ENCODE measurements at regions not wholly inside any gene's neighbourhood (a gene's known extent, or its start where the extent isn't known, plus 50 kb on each side); places are given as distances from the start of the nearest gene placed in this dataset.

DNA sequence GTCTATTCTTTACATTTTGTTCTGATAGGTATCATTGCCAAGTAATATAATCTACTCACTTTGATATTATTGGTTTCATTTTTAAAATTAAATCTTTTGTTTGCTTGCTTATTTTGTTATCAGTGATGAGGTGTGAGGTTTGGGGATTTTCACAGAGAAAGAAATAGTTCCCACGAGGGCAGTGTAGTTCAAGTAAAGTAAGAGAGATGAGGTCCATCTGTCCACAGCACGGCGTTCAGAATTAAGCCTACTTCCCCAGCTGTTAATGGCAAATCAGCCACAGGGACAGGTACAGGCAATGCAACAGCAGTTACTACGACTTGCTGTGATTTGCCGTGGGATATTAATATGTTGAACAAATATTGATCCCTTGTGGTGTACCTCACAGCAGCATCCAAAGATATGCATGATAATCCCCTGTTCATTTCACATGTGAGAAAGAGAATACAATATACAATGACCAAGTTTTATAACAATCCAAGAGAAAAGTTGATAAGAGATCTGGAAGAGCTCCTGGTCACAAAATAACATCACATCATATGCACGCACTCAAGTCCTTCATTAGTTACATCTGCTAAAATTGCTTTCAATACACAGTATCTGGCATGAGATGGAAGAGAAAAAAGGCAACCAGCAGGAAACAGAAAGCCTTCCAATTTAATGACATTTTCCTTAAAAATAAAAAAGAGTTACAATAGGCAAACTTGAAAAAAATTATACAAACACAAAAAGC, 131.6 kb downstream of the TUSC7 start:
- no peak for TF ChIP-seq SIN3A (IDR thresholded peaks at IDR 0.05; ENCODE audit: borderline replicate concordance, insufficient read depth, low read length)
- TF ChIP-seq FOXP2 (optimal IDR thresholded peaks at IDR 0.05; ENCODE audit: borderline replicate concordance, extremely low read depth, extremely low read length, insufficient read depth), result no peak
- no peak for TF ChIP-seq POLR2AphosphoS5 (IDR thresholded peaks at IDR 0.05; ENCODE audit: low read depth, low read length)
- no peak for TF ChIP-seq REST (IDR thresholded peaks at IDR 0.05; ENCODE audit: insufficient read depth in 1 of 2, low read depth in 2 of 2, low read length in 2 of 2)
- no peak for TF ChIP-seq TAF1 (IDR thresholded peaks at IDR 0.05; ENCODE audit: borderline replicate concordance, insufficient read depth, low read length)

GRCh38 chr3:116842254-116842957, 132.8 kb downstream of the TUSC7 start:
- no peak for TF ChIP-seq TAF1 (IDR thresholded peaks at IDR 0.05; ENCODE audit: borderline replicate concordance, insufficient read depth, low read length)
- TF ChIP-seq SIN3A (IDR thresholded peaks at IDR 0.05; ENCODE audit: borderline replicate concordance, insufficient read depth, low read length), result no peak

- TF ChIP-seq FOXP2 (optimal IDR thresholded peaks at IDR 0.05; ENCODE audit: borderline replicate concordance, extremely low read depth, extremely low read length, insufficient read depth), result no peak
- TF ChIP-seq SIN3A (IDR thresholded peaks at IDR 0.05; ENCODE audit: borderline replicate concordance, insufficient read depth, low read length), result no peak
- TF ChIP-seq TAF1 (IDR thresholded peaks at IDR 0.05; ENCODE audit: borderline replicate concordance, insufficient read depth, low read length), result no peak
- no peak for TF ChIP-seq REST (IDR thresholded peaks at IDR 0.05; ENCODE audit: insufficient read depth in 1 of 2, low read depth in 2 of 2, low read length in 2 of 2)
- no peak for TF ChIP-seq POLR2AphosphoS5 (IDR thresholded peaks at IDR 0.05; ENCODE audit: low read depth, low read length)
These were observed 138.8 kb downstream of the TUSC7 start for GRCh38 chr3:116848248-116848829.

GRCh38 chr3:116849261-116849688, 139.7 kb downstream of the TUSC7 start:
- TF ChIP-seq POLR2AphosphoS5 (IDR thresholded peaks at IDR 0.05; ENCODE audit: low read depth, low read length), result no peak
- TF ChIP-seq TAF1 (IDR thresholded peaks at IDR 0.05; ENCODE audit: borderline replicate concordance, insufficient read depth, low read length), result no peak
- TF ChIP-seq REST (IDR thresholded peaks at IDR 0.05; ENCODE audit: insufficient read depth in 1 of 2, low read depth in 2 of 2, low read length in 2 of 2), result no peak
- TF ChIP-seq SIN3A (IDR thresholded peaks at IDR 0.05; ENCODE audit: borderline replicate concordance, insufficient read depth, low read length), result no peak
- TF ChIP-seq FOXP2 (optimal IDR thresholded peaks at IDR 0.05; ENCODE audit: borderline replicate concordance, extremely low read depth, extremely low read length, insufficient read depth), result no peak

GRCh38 chr3:116852803-116853202, 143.2 kb downstream of the TUSC7 start:
- TF ChIP-seq FOXP2 (optimal IDR thresholded peaks at IDR 0.05; ENCODE audit: borderline replicate concordance, extremely low read depth, extremely low read length, insufficient read depth) (no peak), TAF1 (IDR thresholded peaks at IDR 0.05; ENCODE audit: borderline replicate concordance, insufficient read depth, low read length) (no peak), SIN3A (IDR thresholded peaks at IDR 0.05; ENCODE audit: borderline replicate concordance, insufficient read depth, low read length) (no peak), REST (IDR thresholded peaks at IDR 0.05; ENCODE audit: insufficient read depth in 1 of 2, low read depth in 2 of 2, low read length in 2 of 2) (no peak), POLR2AphosphoS5 (IDR thresholded peaks at IDR 0.05; ENCODE audit: low read depth, low read length) (no peak)

Data from PFSK-1 (cell line).